K562 (cell line): ENCODE measurements at regions not wholly inside any gene's neighbourhood (a gene's known extent, or its start where the extent isn't known, plus 50 kb on each side); places are given as distances from the start of the nearest gene placed in this dataset.

Experiments
- KDM2B ChIP-seq: fragments of 250-450 bp; sonication (Bioruptor Pico); IDR thresholded peaks from 2 replicates; pipeline ENCODE4 v1.8.0; 2021; ENCODE audit warnings: mild to moderate bottlenecking, moderate library complexity
- XRCC4 ChIP-seq: IDR thresholded peaks from one replicate; pipeline ENCODE4 v1.6.1; 2011; ENCODE audit not compliant: insufficient read depth, insufficient read length; ENCODE audit errors: extremely low read depth
- TF ChIP-seq, protein P1 (sequence below): sonication (generic); formaldehyde crosslinking; IDR thresholded peaks from 2 replicates; pipeline ENCODE4 v1.4.0; 2020; ENCODE audit warnings: mild to moderate bottlenecking, missing genetic modification reagents
- TF ChIP-seq, protein P2 (sequence below), 3 experiments: IDR thresholded peaks in 2 of 3; conservative IDR thresholded peaks in 1 of 3; 2 replicates each; pipeline ENCODE4 v1.5.1; 2011 to 2012; ENCODE audit warnings: low read length in 3 of 3, mild to moderate bottlenecking in 3 of 3, control low read depth in 2 of 3, improper control_type of control experiment in 1 of 3, inconsistent platforms in 1 of 3, low read depth in 1 of 3, mixed read lengths in 1 of 3, moderate library complexity in 1 of 3; ENCODE audit not compliant: insufficient read depth in 2 of 3
- TF ChIP-seq, protein P3 (sequence below): fragments of 250-450 bp; sonication (Bioruptor Pico); IDR thresholded peaks from 2 replicates; pipeline ENCODE4 v1.8.0; 2022; ENCODE audit warnings: moderate library complexity, mild to moderate bottlenecking, inconsistent platforms
- TF ChIP-seq, protein P4 (sequence below): fragments of 450-650 bp; formaldehyde crosslinking; IDR thresholded peaks from 2 replicates; pipeline ENCODE4 v1.4.0; 2022; ENCODE audit warnings: mild to moderate bottlenecking, moderate library complexity
- TF ChIP-seq, protein P5 (sequence below): fragments of 250-450 bp; sonication (Bioruptor Pico); IDR thresholded peaks from 2 replicates; pipeline ENCODE4 v1.4.0; 2020; ENCODE audit warnings: mild to moderate bottlenecking

DNA sequence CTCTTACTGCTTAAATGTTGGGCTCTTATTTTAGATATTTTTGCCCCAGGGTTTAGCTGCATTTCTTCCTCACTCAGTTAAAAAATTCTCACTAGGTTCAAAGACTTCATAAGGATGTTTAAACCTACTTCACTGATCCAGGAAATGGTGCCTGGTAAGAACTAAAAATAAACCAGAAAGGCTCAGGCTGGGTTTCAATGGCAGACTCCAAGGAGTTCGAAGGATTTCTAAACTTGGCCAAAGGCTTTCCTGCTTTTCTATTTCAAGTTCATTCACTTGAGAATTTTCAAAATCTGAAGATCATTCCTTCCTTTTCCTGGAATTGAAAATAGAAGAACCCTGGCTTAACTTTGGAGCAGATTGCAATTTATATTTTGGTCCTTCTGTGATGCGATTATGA lies 193.0 kb upstream of the MAP1B start:
- TF ChIP-seq, protein P1, sequence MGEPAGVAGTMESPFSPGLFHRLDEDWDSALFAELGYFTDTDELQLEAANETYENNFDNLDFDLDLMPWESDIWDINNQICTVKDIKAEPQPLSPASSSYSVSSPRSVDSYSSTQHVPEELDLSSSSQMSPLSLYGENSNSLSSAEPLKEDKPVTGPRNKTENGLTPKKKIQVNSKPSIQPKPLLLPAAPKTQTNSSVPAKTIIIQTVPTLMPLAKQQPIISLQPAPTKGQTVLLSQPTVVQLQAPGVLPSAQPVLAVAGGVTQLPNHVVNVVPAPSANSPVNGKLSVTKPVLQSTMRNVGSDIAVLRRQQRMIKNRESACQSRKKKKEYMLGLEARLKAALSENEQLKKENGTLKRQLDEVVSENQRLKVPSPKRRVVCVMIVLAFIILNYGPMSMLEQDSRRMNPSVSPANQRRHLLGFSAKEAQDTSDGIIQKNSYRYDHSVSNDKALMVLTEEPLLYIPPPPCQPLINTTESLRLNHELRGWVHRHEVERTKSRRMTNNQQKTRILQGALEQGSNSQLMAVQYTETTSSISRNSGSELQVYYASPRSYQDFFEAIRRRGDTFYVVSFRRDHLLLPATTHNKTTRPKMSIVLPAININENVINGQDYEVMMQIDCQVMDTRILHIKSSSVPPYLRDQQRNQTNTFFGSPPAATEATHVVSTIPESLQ (CRISPR knock-in tag): no peak
- TF ChIP-seq, protein P2, sequence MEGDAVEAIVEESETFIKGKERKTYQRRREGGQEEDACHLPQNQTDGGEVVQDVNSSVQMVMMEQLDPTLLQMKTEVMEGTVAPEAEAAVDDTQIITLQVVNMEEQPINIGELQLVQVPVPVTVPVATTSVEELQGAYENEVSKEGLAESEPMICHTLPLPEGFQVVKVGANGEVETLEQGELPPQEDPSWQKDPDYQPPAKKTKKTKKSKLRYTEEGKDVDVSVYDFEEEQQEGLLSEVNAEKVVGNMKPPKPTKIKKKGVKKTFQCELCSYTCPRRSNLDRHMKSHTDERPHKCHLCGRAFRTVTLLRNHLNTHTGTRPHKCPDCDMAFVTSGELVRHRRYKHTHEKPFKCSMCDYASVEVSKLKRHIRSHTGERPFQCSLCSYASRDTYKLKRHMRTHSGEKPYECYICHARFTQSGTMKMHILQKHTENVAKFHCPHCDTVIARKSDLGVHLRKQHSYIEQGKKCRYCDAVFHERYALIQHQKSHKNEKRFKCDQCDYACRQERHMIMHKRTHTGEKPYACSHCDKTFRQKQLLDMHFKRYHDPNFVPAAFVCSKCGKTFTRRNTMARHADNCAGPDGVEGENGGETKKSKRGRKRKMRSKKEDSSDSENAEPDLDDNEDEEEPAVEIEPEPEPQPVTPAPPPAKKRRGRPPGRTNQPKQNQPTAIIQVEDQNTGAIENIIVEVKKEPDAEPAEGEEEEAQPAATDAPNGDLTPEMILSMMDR (IDR thresholded peaks at IDR 0.05 in 2 of 3, conservative IDR thresholded peaks at IDR 0.05 in 1 of 3; ENCODE audit: insufficient read depth in 2 of 3, low read depth in 1 of 3, low read length in 3 of 3): no peak
- TF ChIP-seq, protein P3, sequence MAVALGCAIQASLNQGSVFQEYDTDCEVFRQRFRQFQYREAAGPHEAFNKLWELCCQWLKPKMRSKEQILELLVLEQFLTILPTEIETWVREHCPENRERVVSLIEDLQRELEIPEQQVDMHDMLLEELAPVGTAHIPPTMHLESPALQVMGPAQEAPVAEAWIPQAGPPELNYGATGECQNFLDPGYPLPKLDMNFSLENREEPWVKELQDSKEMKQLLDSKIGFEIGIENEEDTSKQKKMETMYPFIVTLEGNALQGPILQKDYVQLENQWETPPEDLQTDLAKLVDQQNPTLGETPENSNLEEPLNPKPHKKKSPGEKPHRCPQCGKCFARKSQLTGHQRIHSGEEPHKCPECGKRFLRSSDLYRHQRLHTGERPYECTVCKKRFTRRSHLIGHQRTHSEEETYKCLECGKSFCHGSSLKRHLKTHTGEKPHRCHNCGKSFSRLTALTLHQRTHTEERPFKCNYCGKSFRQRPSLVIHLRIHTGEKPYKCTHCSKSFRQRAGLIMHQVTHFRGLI (CRISPR knock-in tag): no peak
- TF ChIP-seq XRCC4 (no peak), KDM2B (CRISPR knock-in tag) (no peak)
- TF ChIP-seq, protein P4, sequence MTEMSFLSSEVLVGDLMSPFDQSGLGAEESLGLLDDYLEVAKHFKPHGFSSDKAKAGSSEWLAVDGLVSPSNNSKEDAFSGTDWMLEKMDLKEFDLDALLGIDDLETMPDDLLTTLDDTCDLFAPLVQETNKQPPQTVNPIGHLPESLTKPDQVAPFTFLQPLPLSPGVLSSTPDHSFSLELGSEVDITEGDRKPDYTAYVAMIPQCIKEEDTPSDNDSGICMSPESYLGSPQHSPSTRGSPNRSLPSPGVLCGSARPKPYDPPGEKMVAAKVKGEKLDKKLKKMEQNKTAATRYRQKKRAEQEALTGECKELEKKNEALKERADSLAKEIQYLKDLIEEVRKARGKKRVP (CRISPR knock-in tag): no peak
- TF ChIP-seq, protein P5, sequence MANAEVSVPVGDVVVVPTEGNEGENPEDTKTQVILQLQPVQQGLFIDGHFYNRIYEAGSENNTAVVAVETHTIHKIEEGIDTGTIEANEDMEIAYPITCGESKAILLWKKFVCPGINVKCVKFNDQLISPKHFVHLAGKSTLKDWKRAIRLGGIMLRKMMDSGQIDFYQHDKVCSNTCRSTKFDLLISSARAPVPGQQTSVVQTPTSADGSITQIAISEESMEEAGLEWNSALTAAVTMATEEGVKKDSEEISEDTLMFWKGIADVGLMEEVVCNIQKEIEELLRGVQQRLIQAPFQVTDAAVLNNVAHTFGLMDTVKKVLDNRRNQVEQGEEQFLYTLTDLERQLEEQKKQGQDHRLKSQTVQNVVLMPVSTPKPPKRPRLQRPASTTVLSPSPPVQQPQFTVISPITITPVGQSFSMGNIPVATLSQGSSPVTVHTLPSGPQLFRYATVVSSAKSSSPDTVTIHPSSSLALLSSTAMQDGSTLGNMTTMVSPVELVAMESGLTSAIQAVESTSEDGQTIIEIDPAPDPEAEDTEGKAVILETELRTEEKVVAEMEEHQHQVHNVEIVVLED (CRISPR knock-in tag): no peak
